ENCODE measurements at regions not wholly inside any gene's neighbourhood (a gene's known extent, or its start where the extent isn't known, plus 50 kb on each side); places are given as distances from the start of the nearest gene placed in this dataset.
A peak's percentile ranks its signal among the peaks of the same experiment; 100 is the strongest.
"Not testable (repeated sequence)": the region's sequence is repeated elsewhere in the genome, so short reads cannot be mapped to it uniquely, and the experiment has no call there.

GRCh38 chr9:42437057-42437759, 253.7 kb downstream of the SPATA31A6 start:
- not testable (repeated sequence) for DNase-seq

GRCh38 chr9:42442680-42443079, 259.2 kb downstream of the SPATA31A6 start:
- not testable (repeated sequence) for DNase-seq

- DNase-seq: not testable (repeated sequence)
These were observed 260.0 kb downstream of the SPATA31A6 start for GRCh38 chr9:42443414-42443813.

- DNase-seq: not testable (repeated sequence)
These were observed 278.0 kb downstream of the SPATA31A6 start for GRCh38 chr9:42461436-42461835.

GRCh38 chr9:42461863-42462262, 278.4 kb downstream of the SPATA31A6 start:
- not testable (repeated sequence) for DNase-seq

GRCh38 chr9:42463981-42464380, 280.5 kb downstream of the SPATA31A6 start:
- not testable (repeated sequence) for DNase-seq

- peak; percentile 0 for DNase-seq
These were observed 287.1 kb downstream of the SPATA31A6 start for GRCh38 chr9:42470577-42470976.

- DNase-seq: not testable (repeated sequence)
These were observed 307.5 kb downstream of the SPATA31A6 start for GRCh38 chr9:42490989-42491388.

- DNase-seq: not testable (repeated sequence)
These were observed 319.3 kb downstream of the SPATA31A6 start for GRCh38 chr9:42502620-42503264.

GRCh38 chr9:42508111-42508510, 324.7 kb downstream of the SPATA31A6 start:
- not testable (repeated sequence) for DNase-seq

- DNase-seq: not testable (repeated sequence)
These were observed 330.1 kb downstream of the SPATA31A6 start for GRCh38 chr9:42513535-42513934.

- DNase-seq: not testable (repeated sequence)
These were observed 351.0 kb downstream of the SPATA31A6 start for GRCh38 chr9:42534325-42534983.

GRCh38 chr9:42534984-42535325, 351.5 kb downstream of the SPATA31A6 start:
- peak; percentile 2 for DNase-seq

- DNase-seq: not testable (repeated sequence)
These were observed 367.4 kb downstream of the SPATA31A6 start for GRCh38 chr9:42550789-42551357.

- DNase-seq: not testable (repeated sequence)
These were observed 385.1 kb downstream of the SPATA31A6 start for GRCh38 chr9:42568530-42568929.

- not testable (repeated sequence) for DNase-seq
These were observed 385.6 kb downstream of the SPATA31A6 start for GRCh38 chr9:42568942-42569556.

GRCh38 chr9:42577851-42578250, 394.4 kb downstream of the SPATA31A6 start:
- not testable (repeated sequence) for DNase-seq

All from hematopoietic multipotent progenitor cell treated with erythropoietin and hydrocortisone succinate and interleukin-3 and kit ligand, for 6 days (in vitro differentiated cells).